HCT116 (cell line): ENCODE measurements at regions not wholly inside any gene's neighbourhood (a gene's known extent, or its start where the extent isn't known, plus 50 kb on each side); places are given as distances from the start of the nearest gene placed in this dataset.

Experiments used
- ATAC-seq: fragments of 200-7000 bp; cut with Tn5 transposase; 2 replicates; pipeline ENCODE4 v1.9.1; 2020; ENCODE audit warnings: mild to moderate bottlenecking, moderate library complexity
- BruUV-seq: library from RNA; stranded (reverse); fragments of 400-500 nt; replicated peaks from 2 replicates; lab custom pipeline; 2021; lab: Mats Ljungman, UMichigan
- CTCF ChIA-PET: fragments of 300-600 bp; sonication (Branson Sonifier 250); formaldehyde crosslinking; loops from one replicate; lab custom pipeline; 2021; ENCODE audit warnings: antibody characterized with exemption; lab: Charles Lee
- POLR2A ChIA-PET: fragments of 300-600, 350-600 bp; sonication (Branson Sonifier 250); formaldehyde crosslinking; loops from one replicate; lab custom pipeline; 2021; ENCODE audit warnings: antibody characterized with exemption; lab: Charles Lee
- RAD21 ChIA-PET, 2 experiments: fragments of 300-600 bp; sonication (Branson Sonifier 250); formaldehyde crosslinking; loops; one replicate each; lab custom pipeline; 2023; ENCODE audit warnings: low total read pairs in 2 of 2; ENCODE audit not compliant: uncharacterized antibody in 2 of 2, unreplicated experiment in 2 of 2, low non-redundant PET in 1 of 2; lab: Charles Lee
- DNase-seq: peaks from one replicate; pipeline ENCODE4 v3.0.0-alpha.2; 2010; ENCODE audit warnings: low read depth, low spot score
- H2AFZ ChIP-seq: fragments of 200-600 bp; shearing (Covaris generic), sonication (generic); 2 replicates; pipeline ENCODE4 v1.6.1; 2017; ENCODE audit warnings: low read depth, mixed run types, mixed read lengths, antibody characterized with exemption, low read length; ENCODE audit not compliant: poor library complexity, severe bottlenecking
- H3K27ac ChIP-seq: 2 replicates; pipeline ENCODE4 v1.5.1; 2012; ENCODE audit warnings: low read depth, low read length
- H3K27me3 ChIP-seq: fragments of 200-600 bp; sonication (generic); 2 replicates; pipeline ENCODE4 v1.6.1; 2016; ENCODE audit warnings: mixed run types, low read length, mixed read lengths; ENCODE audit not compliant: insufficient read depth
- H3K36me3 ChIP-seq, 2 experiments: fragments of 200-500 bp in 1 of 2; fragments of 200-600 bp in 1 of 2; sonication (Bioruptor generic) in 1 of 2; sonication (generic) in 1 of 2; 2 replicates each; pipeline versions ENCODE4 v1.5.1 to v1.6.1; 2014 to 2016; ENCODE audit warnings: low read length in 2 of 2, inconsistent platforms in 1 of 2, mixed read lengths in 1 of 2, mixed run types in 1 of 2; ENCODE audit not compliant: insufficient read depth in 2 of 2, control insufficient read depth in 1 of 2
- H3K4me1 ChIP-seq, 2 experiments: fragments of 200-600 bp in 1 of 2; sonication (generic) in 1 of 2; 2 replicates each; pipeline versions ENCODE4 v1.5.1 to v1.6.1; 2012 to 2017; ENCODE audit warnings: low read length in 2 of 2, inconsistent platforms in 1 of 2, mild to moderate bottlenecking in 1 of 2, mixed read lengths in 1 of 2, mixed run types in 1 of 2, moderate library complexity in 1 of 2; ENCODE audit not compliant: insufficient read depth in 2 of 2, control insufficient read depth in 1 of 2
- H3K4me2 ChIP-seq: fragments of 200-600 bp; sonication (generic); 2 replicates; pipeline ENCODE4 v1.6.1; 2017; ENCODE audit warnings: mixed run types, low read length, mixed read lengths
- H3K4me3 ChIP-seq, 2 experiments: fragments of 200-600 bp in 1 of 2; sonication (generic) in 1 of 2; replicated peaks in 1 of 2; 2 replicates each; pipeline ENCODE4 v1.5.1; 2011 to 2016; ENCODE audit warnings: low read length in 2 of 2, control low read depth in 1 of 2, low read depth in 1 of 2, mild to moderate bottlenecking in 1 of 2, mixed read lengths in 1 of 2, mixed run types in 1 of 2
- H3K79me2 ChIP-seq: fragments of 200-600 bp; sonication (generic); 2 replicates; pipeline ENCODE4 v1.6.1; 2017; ENCODE audit warnings: mild to moderate bottlenecking, mixed run types, low read length, moderate library complexity, mixed read lengths; ENCODE audit not compliant: insufficient read depth
- H3K9ac ChIP-seq: fragments of 200-600 bp; sonication (generic); 2 replicates; pipeline ENCODE4 v1.6.1; 2016; ENCODE audit warnings: low read length, mixed read lengths
- H3K9me2 ChIP-seq: fragments of 200-600 bp; sonication (generic), shearing (Covaris generic); 2 replicates; pipeline ENCODE4 v1.6.1; 2017; ENCODE audit warnings: mixed run types, mild to moderate bottlenecking, moderate library complexity; ENCODE audit not compliant: insufficient read depth
- H3K9me3 ChIP-seq, 2 experiments: fragments of 200-500 bp in 1 of 2; fragments of 200-600 bp in 1 of 2; sonication (Bioruptor generic) in 1 of 2; sonication (generic) in 1 of 2; 2 replicates each; pipeline ENCODE4 v1.6.1; 2014 to 2017; ENCODE audit warnings: low read length in 2 of 2, mixed read lengths in 2 of 2, inconsistent platforms in 1 of 2, low read depth in 1 of 2, mild to moderate bottlenecking in 1 of 2, mixed run types in 1 of 2, moderate library complexity in 1 of 2; ENCODE audit not compliant: control insufficient read depth in 1 of 2, insufficient read depth in 1 of 2
- H4K20me1 ChIP-seq: fragments of 200-600 bp; sonication (generic), shearing (Covaris generic); 2 replicates; pipeline ENCODE4 v1.6.1; 2017; ENCODE audit warnings: mixed run types, mild to moderate bottlenecking, moderate library complexity; ENCODE audit not compliant: insufficient read depth
- ATF3 ChIP-seq: IDR thresholded peaks from 2 replicates; pipeline ENCODE4 v1.6.1; 2012
- CEBPB ChIP-seq: IDR thresholded peaks from 2 replicates; pipeline ENCODE4 v1.6.1; 2012; ENCODE audit warnings: low read depth
- JUND ChIP-seq: IDR thresholded peaks from 2 replicates; pipeline ENCODE4 v1.6.1; 2012
- RAD21 ChIP-seq: IDR thresholded peaks from 2 replicates; pipeline ENCODE4 v1.6.1; 2012; ENCODE audit warnings: low read depth, mild to moderate bottlenecking
- SIN3A ChIP-seq: IDR thresholded peaks from 2 replicates; pipeline ENCODE4 v1.6.1; 2012; ENCODE audit warnings: low read depth
- TCF7L2 ChIP-seq: IDR thresholded peaks from 2 replicates; pipeline ENCODE4 v1.7.0; 2011; ENCODE audit warnings: borderline replicate concordance, inconsistent platforms; ENCODE audit not compliant: insufficient read depth, insufficient read length; ENCODE audit errors: extremely low read depth
- YY1 ChIP-seq: IDR thresholded peaks from 2 replicates; pipeline ENCODE4 v1.6.1; 2011; ENCODE audit warnings: low read length, low read depth, moderate library complexity, mild to moderate bottlenecking; ENCODE audit not compliant: insufficient replicate concordance; ENCODE audit errors: extremely low read depth
- ZBTB33 ChIP-seq: IDR thresholded peaks from 2 replicates; pipeline ENCODE4 v1.6.1; 2011; ENCODE audit warnings: mild to moderate bottlenecking, low read length, moderate library complexity; ENCODE audit not compliant: insufficient replicate concordance; ENCODE audit errors: extremely low read depth
- ZNF274 ChIP-seq: fragments of 200-500 bp; sonication (Bioruptor generic); IDR thresholded peaks from 2 replicates; pipeline ENCODE4 v1.6.1; 2014; ENCODE audit warnings: mild to moderate bottlenecking, low read depth, low read length, inconsistent platforms
- intact Hi-C: fragments of 100-400 bp; cut with micrococcal nuclease; formaldehyde crosslinking; loops from 2 replicates; pipeline ENCODE4 v1.10.0; 2022
- TF ChIP-seq, protein P1 (sequence below), 3 experiments: fragments of 200-600 bp in 1 of 3; sonication (generic) in 1 of 3; IDR thresholded peaks in 2 of 3; conservative IDR thresholded peaks in 1 of 3; 2 replicates each; pipeline ENCODE4 v1.5.1; 2012 to 2017; ENCODE audit warnings: low read depth in 2 of 3, low read length in 2 of 3, antibody characterized with exemption in 1 of 3, borderline replicate concordance in 1 of 3, control low read depth in 1 of 3, mild to moderate bottlenecking in 1 of 3, mixed read lengths in 1 of 3, mixed run types in 1 of 3, moderate library complexity in 1 of 3; ENCODE audit not compliant: insufficient read depth in 1 of 3
- TF ChIP-seq, protein P2 (sequence below): IDR thresholded peaks from 2 replicates; pipeline ENCODE4 v1.6.1; 2012

- Histone ChIP-seq H2AFZ (no peak overlapping the region), H3K9ac (no peak overlapping the region), H3K27ac (no peak overlapping the region), H3K27me3 (no peaks in the 10 kb centered on the region), H3K36me3 (no peaks in the 10 kb centered on the region), H4K20me1 (no peaks in the 10 kb centered on the region), H3K4me3 (no peak overlapping the region), H3K9me3 (no peaks in the 10 kb centered on the region), H3K9me2 (no peaks in the 10 kb centered on the region), H3K4me2 (no peak overlapping the region), H3K4me1 (no peaks in the 10 kb centered on the region), H3K79me2 (no peaks in the 10 kb centered on the region)
- intact Hi-C loops: no loop called here
- ChIA-PET RAD21 (no interaction called here), CTCF (no interaction called here), POLR2A (no interaction called here)
- DNase-seq (no peak), ATAC-seq (no peak)
- BruUV-seq: no TSS peak
- TF ChIP-seq JUND (no peak), SIN3A (no peak), ZNF274 (no peak), YY1 (no peak), CEBPB (no peak), TCF7L2 (no peak), ATF3 (no peak), RAD21 (no peak), ZBTB33 (no peak)
- TF ChIP-seq, protein P1, sequence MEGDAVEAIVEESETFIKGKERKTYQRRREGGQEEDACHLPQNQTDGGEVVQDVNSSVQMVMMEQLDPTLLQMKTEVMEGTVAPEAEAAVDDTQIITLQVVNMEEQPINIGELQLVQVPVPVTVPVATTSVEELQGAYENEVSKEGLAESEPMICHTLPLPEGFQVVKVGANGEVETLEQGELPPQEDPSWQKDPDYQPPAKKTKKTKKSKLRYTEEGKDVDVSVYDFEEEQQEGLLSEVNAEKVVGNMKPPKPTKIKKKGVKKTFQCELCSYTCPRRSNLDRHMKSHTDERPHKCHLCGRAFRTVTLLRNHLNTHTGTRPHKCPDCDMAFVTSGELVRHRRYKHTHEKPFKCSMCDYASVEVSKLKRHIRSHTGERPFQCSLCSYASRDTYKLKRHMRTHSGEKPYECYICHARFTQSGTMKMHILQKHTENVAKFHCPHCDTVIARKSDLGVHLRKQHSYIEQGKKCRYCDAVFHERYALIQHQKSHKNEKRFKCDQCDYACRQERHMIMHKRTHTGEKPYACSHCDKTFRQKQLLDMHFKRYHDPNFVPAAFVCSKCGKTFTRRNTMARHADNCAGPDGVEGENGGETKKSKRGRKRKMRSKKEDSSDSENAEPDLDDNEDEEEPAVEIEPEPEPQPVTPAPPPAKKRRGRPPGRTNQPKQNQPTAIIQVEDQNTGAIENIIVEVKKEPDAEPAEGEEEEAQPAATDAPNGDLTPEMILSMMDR (IDR thresholded peaks at IDR 0.05 in 2 of 3, conservative IDR thresholded peaks at IDR 0.05 in 1 of 3; ENCODE audit: borderline replicate concordance in 1 of 3, insufficient read depth in 1 of 3, low read depth in 2 of 3, low read length in 2 of 3): no peak
- TF ChIP-seq, protein P2, sequence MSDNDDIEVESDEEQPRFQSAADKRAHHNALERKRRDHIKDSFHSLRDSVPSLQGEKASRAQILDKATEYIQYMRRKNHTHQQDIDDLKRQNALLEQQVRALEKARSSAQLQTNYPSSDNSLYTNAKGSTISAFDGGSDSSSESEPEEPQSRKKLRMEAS: no peak
- TF ChIP-seq, all 23 proteins: peak for 0
These were observed 145.8 kb upstream of the AKIRIN2 start for GRCh38 chr6:87847830-87848210.
